HG03460 (cell line): ENCODE measurements at regions not wholly inside any gene's neighbourhood (a gene's known extent, or its start where the extent isn't known, plus 50 kb on each side); places are given as distances from the start of the nearest gene placed in this dataset.

ENCODE experiments used
- ATAC-seq: cut with Tn5 transposase; IDR thresholded peaks from one replicate; pipeline ENCODE4 v1.9.1; 2021; ENCODE audit not compliant: unreplicated experiment

- no peak for ATAC-seq
These were observed 53.3 kb downstream of the BLID start for GRCh38 chr11:122062763-122063162.

GRCh38 chr11:122059565-122059964 is 56.5 kb downstream of the BLID start:
- no peak for ATAC-seq

- no peak for ATAC-seq
These were observed 65.9 kb downstream of the BLID start for GRCh38 chr11:122050021-122050690.

- ATAC-seq: no peak
These were observed 67.6 kb downstream of the BLID start for GRCh38 chr11:122048401-122048800.

- ATAC-seq: no peak
These were observed 69.2 kb downstream of the BLID start for GRCh38 chr11:122046846-122047245.

GRCh38 chr11:122046438-122046837 is 69.6 kb downstream of the BLID start:
- ATAC-seq: no peak

GRCh38 chr11:122045181-122045586 is 70.8 kb downstream of the BLID start:
- no peak for ATAC-seq

- no peak for ATAC-seq
These were observed 71.9 kb downstream of the BLID start for GRCh38 chr11:122044086-122044485.

GRCh38 chr11:122042981-122043380 is 73.0 kb downstream of the BLID start:
- ATAC-seq: no peak

- no peak for ATAC-seq
These were observed 75.6 kb downstream of the BLID start for GRCh38 chr11:122040464-122040863.

- ATAC-seq: no peak
These were observed 77.5 kb downstream of the BLID start for GRCh38 chr11:122038543-122038942.

- no peak for ATAC-seq
These were observed 78.1 kb downstream of the BLID start for GRCh38 chr11:122037911-122038310.

- no peak for ATAC-seq
These were observed 79.5 kb downstream of the BLID start for GRCh38 chr11:122036493-122036892.

- no peak for ATAC-seq
These were observed 80.0 kb downstream of the BLID start for GRCh38 chr11:122036018-122036417.

GRCh38 chr11:122033631-122034030 is 82.4 kb downstream of the BLID start:
- ATAC-seq: no peak

GRCh38 chr11:122033193-122033592 is 82.8 kb downstream of the BLID start:
- ATAC-seq: no peak

- ATAC-seq: no peak
These were observed 83.7 kb downstream of the BLID start for GRCh38 chr11:122032317-122032716.

- ATAC-seq: no peak
These were observed 84.2 kb downstream of the BLID start for GRCh38 chr11:122031813-122032212.

- ATAC-seq: no peak
These were observed 85.7 kb downstream of the BLID start for GRCh38 chr11:122030286-122030685.

GRCh38 chr11:122028545-122028944 is 87.5 kb downstream of the BLID start:
- no peak for ATAC-seq

- ATAC-seq: no peak
These were observed 88.0 kb downstream of the BLID start for GRCh38 chr11:122028036-122028435.

- no peak for ATAC-seq
These were observed 90.3 kb downstream of the BLID start for GRCh38 chr11:122025757-122026156.

GRCh38 chr11:122024278-122024677 is 91.7 kb downstream of the BLID start:
- no peak for ATAC-seq
